K562 (cell line): ENCODE measurements at regions not wholly inside any gene's neighbourhood (a gene's known extent, or its start where the extent isn't known, plus 50 kb on each side); places are given as distances from the start of the nearest gene placed in this dataset.

Experiments used
- ATAC-seq: fragments of 200-7000 bp; cut with Tn5 transposase; 3 replicates; pipeline ENCODE4 v1.9.1; 2020; ENCODE audit warnings: moderate library complexity
- BruUV-seq: library from RNA; stranded (reverse); fragments of 400-500 nt; replicated peaks from 2 replicates; lab custom pipeline; 2021; lab: Mats Ljungman, UMichigan
- CTCF ChIA-PET: fragments of 300-600 bp; formaldehyde crosslinking; extraction: SDS; loops from one replicate; lab custom pipeline; 2021; ENCODE audit warnings: low intra/inter-chr PET ratio; lab: Yijun Ruan, JAX
- POLR2A ChIA-PET: fragments of 300-600, 350-650 bp; sonication (Branson Sonifier 250); formaldehyde crosslinking; extraction: SDS; loops from one replicate; lab custom pipeline; 2021; ENCODE audit warnings: antibody characterized with exemption, inconsistent platforms; lab: Yijun Ruan, JAX
- DNase-seq, 4 experiments: peaks; one replicate each; pipeline versions ENCODE4 v3.0.0 to v3.0.0-alpha.2; 2011 to 2018; ENCODE audit warnings: low spot score in 3 of 4, mixed read lengths in 3 of 4; ENCODE audit errors: extremely low read depth in 1 of 4
- FAIRE-seq: peaks from 2 replicates; lab custom pipeline; 2011; peaks lifted over from hg19 to GRCh38; lab: Jason Lieb, UNC
- H2AFZ ChIP-seq: 2 replicates; pipeline ENCODE4 v1.6.0; 2011; ENCODE audit warnings: low read depth, low read length, control low read depth, inconsistent platforms
- H3K27ac ChIP-seq: fragments of 200-600 bp; 3 replicates; pipeline ENCODE4 v1.8.0; 2011; ENCODE audit warnings: low read depth, mild to moderate bottlenecking, control low read depth, inconsistent platforms, low read length, moderate library complexity, mixed read lengths; ENCODE audit errors: extremely low read depth
- H3K27me3 ChIP-seq, 2 experiments: fragments of 300-600 bp in 1 of 2; 2 replicates in 1 of 2; 3 replicates in 1 of 2; pipeline versions ENCODE4 v1.6.0 to v1.8.0; 2011; ENCODE audit warnings: inconsistent platforms in 2 of 2, low read length in 2 of 2, mild to moderate bottlenecking in 1 of 2, mixed read lengths in 1 of 2, moderate library complexity in 1 of 2; ENCODE audit not compliant: control insufficient read depth in 2 of 2, insufficient read depth in 2 of 2
- H3K36me3 ChIP-seq: fragments of 300-600 bp; 3 replicates; pipeline ENCODE4 v1.8.0; 2011; ENCODE audit warnings: mild to moderate bottlenecking, low read length, inconsistent platforms; ENCODE audit not compliant: control insufficient read depth, insufficient read depth
- H3K4me1 ChIP-seq, 2 experiments: fragments of 200-600 bp in 1 of 2; replicated peaks in 1 of 2; 2 replicates in 1 of 2; 3 replicates in 1 of 2; pipeline versions ENCODE4 v1.5.1 to v1.8.0; 2011; ENCODE audit warnings: inconsistent platforms in 2 of 2, low read length in 2 of 2, mild to moderate bottlenecking in 1 of 2, mixed read lengths in 1 of 2, moderate library complexity in 1 of 2; ENCODE audit not compliant: control insufficient read depth in 2 of 2, insufficient read depth in 2 of 2
- H3K4me2 ChIP-seq: 2 replicates; pipeline ENCODE4 v1.6.1; 2011; ENCODE audit warnings: low read length, control low read depth, inconsistent platforms, mixed read lengths; ENCODE audit not compliant: insufficient read depth
- H3K4me3 ChIP-seq: fragments of 200-600 bp; sonication (generic), shearing (Covaris generic); 2 replicates; pipeline ENCODE4 v1.5.1; 2016; ENCODE audit warnings: control low read depth, inconsistent platforms
- H3K79me2 ChIP-seq: fragments of 200-600 bp; 3 replicates; pipeline ENCODE4 v1.8.0; 2011; ENCODE audit warnings: low read length, inconsistent platforms; ENCODE audit not compliant: control insufficient read depth, insufficient read depth
- H3K9ac ChIP-seq, 2 experiments: 2 replicates each; pipeline versions ENCODE4 v1.6.0 to v1.6.1; 2011; ENCODE audit warnings: low read depth in 2 of 2, low read length in 2 of 2, control low read depth in 1 of 2, inconsistent platforms in 1 of 2, mild to moderate bottlenecking in 1 of 2, mixed read lengths in 1 of 2; ENCODE audit not compliant: insufficient read depth in 1 of 2
- H3K9me1 ChIP-seq: one replicate; pipeline ENCODE4 v1.6.0; 2011; ENCODE audit warnings: inconsistent platforms, mild to moderate bottlenecking, low read length, moderate library complexity; ENCODE audit not compliant: control insufficient read depth, insufficient read depth
- H3K9me3 ChIP-seq: replicated peaks from 2 replicates; pipeline ENCODE4 v1.5.1; 2011; ENCODE audit warnings: low read depth, low read length, inconsistent platforms; ENCODE audit not compliant: control insufficient read depth, insufficient read depth
- H4K20me1 ChIP-seq: replicated peaks from 2 replicates; pipeline ENCODE4 v1.6.1; 2011; ENCODE audit warnings: low read length, inconsistent platforms, mixed read lengths; ENCODE audit not compliant: control insufficient read depth, insufficient read depth
- LARP7 ChIP-seq: fragments of 450-650 bp; IDR thresholded peaks from 2 replicates; pipeline ENCODE4 v1.6.1; 2016
- MCM2 ChIP-seq: fragments of 450-650 bp; IDR thresholded peaks from 2 replicates; pipeline ENCODE4 v1.6.1; 2017; ENCODE audit warnings: low read depth, mild to moderate bottlenecking
- NRF1 ChIP-seq, 2 experiments: fragments of 450-650 bp; IDR thresholded peaks in 1 of 2; conservative IDR thresholded peaks in 1 of 2; 2 replicates each; pipeline ENCODE4 v1.6.1; 2014; ENCODE audit warnings: mild to moderate bottlenecking in 2 of 2
- RBM25 ChIP-seq: fragments of 200-400 bp; formaldehyde crosslinking; IDR thresholded peaks from 2 replicates; pipeline ENCODE4 v1.6.1; 2018; ENCODE audit warnings: low read length, low read depth, moderate library complexity; ENCODE audit not compliant: severe bottlenecking
- RBM39 ChIP-seq: fragments of 200-400 bp; formaldehyde crosslinking; optimal IDR thresholded peaks from 2 replicates; pipeline ENCODE3; 2018; ENCODE audit warnings: low read depth, low read length
- RERE ChIP-seq: sonication (generic); formaldehyde crosslinking; IDR thresholded peaks from 2 replicates; pipeline ENCODE4 v1.8.0; 2023; ENCODE audit warnings: missing genetic modification reagents, mild to moderate bottlenecking, borderline replicate concordance
- RHOXF2B ChIP-seq: fragments of 250-450 bp; sonication (Bioruptor Pico); conservative IDR thresholded peaks from 2 replicates; pipeline ENCODE4 v1.5.1; 2021
- ZNF224 ChIP-seq: sonication (generic); formaldehyde crosslinking; IDR thresholded peaks from 2 replicates; pipeline ENCODE4 v1.8.0; 2022; ENCODE audit warnings: mild to moderate bottlenecking, missing genetic modification reagents
- ZNF282 ChIP-seq: sonication (generic); formaldehyde crosslinking; IDR thresholded peaks from 2 replicates; pipeline ENCODE4 v1.8.1; 2023; ENCODE audit warnings: missing genetic modification reagents
- ZNF561 ChIP-seq: fragments of 450-650 bp; formaldehyde crosslinking; conservative IDR thresholded peaks from 2 replicates; pipeline ENCODE4 v1.4.0; 2020; ENCODE audit warnings: mild to moderate bottlenecking, moderate library complexity
- WGBS: fragments of 100-300 bp; shearing (Covaris generic); methylation state at CpG from one replicate; pipeline ENCODE4 v1.1.6; 2016; ENCODE audit warnings: low coverage, mixed read lengths; ENCODE audit not compliant: insufficient coverage; ENCODE audit errors: missing lambda C conversion rate; 5-methylcytosine and 5-hydroxymethylcytosine counted together
- in situ Hi-C: fragments of 300-500 bp; cut with MboI; formaldehyde crosslinking; loops from 4 replicates; pipeline ENCODE4 v1.15.0; 2018; ENCODE audit warnings: inconsistent platforms, mixed read lengths
- intact Hi-C: fragments of 100-400 bp; cut with micrococcal nuclease; formaldehyde crosslinking; loops from 2 replicates; pipeline ENCODE4 v1.14.2; 2022

- Histone ChIP-seq H3K27ac (no peak overlapping the region), H3K9me3 (no peaks in the 10 kb centered on the region; the same call in 1 of the 2 replicates), H3K9me1 (no peaks in the 10 kb centered on the region), H2AFZ (no peak overlapping the region), H3K27me3 (no peaks in the 10 kb centered on the region), H3K36me3 (no peaks in the 10 kb centered on the region), H3K9ac (no peak overlapping the region), H4K20me1 (no peaks in the 10 kb centered on the region), H3K79me2 (no peaks in the 10 kb centered on the region), H3K4me2 (no peak overlapping the region), H3K4me1 (no peaks in the 10 kb centered on the region), H3K4me3 (no peak overlapping the region)
- ATAC-seq (no peak), DNase-seq (no peak), FAIRE-seq (no peak)
- in situ Hi-C loops (no loop called here), intact Hi-C loops (no loop called here)
- CTCF ChIA-PET, result no interaction called here
- TF ChIP-seq RBM25 (no peak), RERE (CRISPR knock-in tag) (no peak), ZNF224 (CRISPR knock-in tag) (no peak), LARP7 (no peak), RBM39 (no peak), ZNF561 (CRISPR knock-in tag) (no peak), MCM2 (no peak), NRF1 (conservative IDR thresholded peaks at IDR 0.05 in 1 of 2, IDR thresholded peaks at IDR 0.05 in 1 of 2) (no peak), RHOXF2B (CRISPR knock-in tag) (no peak), ZNF282 (CRISPR knock-in tag) (no peak)
- POLR2A ChIA-PET, result no interaction called here
- no TSS peak for BruUV-seq
- WGBS, result 0% methylated on average over 2 of the region's 2 CpGs
Measured at GRCh38 chr11:26201411-26201810, 130.5 kb upstream of the ANO3 start.
